ENCODE measurements at regions not wholly inside any gene's neighbourhood (a gene's known extent, or its start where the extent isn't known, plus 50 kb on each side); places are given as distances from the start of the nearest gene placed in this dataset.

- H3K36me3 Mint-ChIP-seq: no peaks in the 10 kb centered on the region
- no peak for TF ChIP-seq SOX15 (CRISPR knock-in tag; IDR thresholded peaks at IDR 0.05)
- TF ChIP-seq FOXP1 (CRISPR knock-in tag; IDR thresholded peaks at IDR 0.05; ENCODE audit: borderline replicate concordance): no peak
- TF ChIP-seq ZMAT4 (CRISPR knock-in tag; IDR thresholded peaks at IDR 0.05): no peak
- TF ChIP-seq MYBL2 (CRISPR knock-in tag; IDR thresholded peaks at IDR 0.05): no peak
- H3K9me3 Mint-ChIP-seq: no peaks in the 10 kb centered on the region
- POLR2A ChIA-PET: no interaction called here
- H3K27ac Mint-ChIP-seq: no peak overlapping the region
- DNase-seq (ENCODE audit: low spot score) (no peak), ATAC-seq (no peak)
- peaks cover 27% of the 10 kb centered on the region for H3K4me1 Mint-ChIP-seq
- CTCF ChIA-PET: interaction anchor here (1.4 to 3.0 kb wide), 2 partner anchors 9 to 54 kb away, joined by 3 to 22 read pairs; no protein-coding TSS in a partner anchor
- no peaks in the 10 kb centered on the region for H3K27me3 Mint-ChIP-seq (ENCODE audit: low read depth)
- H3K4me3 Mint-ChIP-seq: no peak overlapping the region
Measured at GRCh38 chr12:76957301-76957700, 78.5 kb upstream of the CSRP2 start.

GRCh38 chr12:76952995-76953394 is 74.2 kb upstream of the CSRP2 start:
- DNase-seq (ENCODE audit: low spot score): no peak
- H3K4me3 Mint-ChIP-seq: no peak overlapping the region
- peak; percentile 86 for ATAC-seq
- POLR2A ChIA-PET: interaction anchor here (0.7 kb wide), 1 partner anchor 16 kb away, joined by 3 read pairs; no protein-coding TSS in a partner anchor
- H3K27me3 Mint-ChIP-seq (ENCODE audit: low read depth): no peaks in the 10 kb centered on the region
- TF ChIP-seq PRDM15 (CRISPR knock-in tag; IDR thresholded peaks at IDR 0.05): peak; percentile 57; the same call in 1 of the 2 replicates
- no peak for TF ChIP-seq E2F4 (CRISPR knock-in tag; IDR thresholded peaks at IDR 0.05; ENCODE audit: borderline replicate concordance, low read depth)
- no peaks in the 10 kb centered on the region for H3K9me3 Mint-ChIP-seq
- peaks cover 14% of the 10 kb centered on the region for H3K4me1 Mint-ChIP-seq
- H3K36me3 Mint-ChIP-seq: no peaks in the 10 kb centered on the region
- CTCF ChIA-PET: interaction anchor here (0.6 to 3.6 kb wide), 4 partner anchors 57 to 319 kb away, joined by 3 to 46 read pairs (median 3); no protein-coding TSS in a partner anchor
- no peak overlapping the region for H3K27ac Mint-ChIP-seq

- Mint-ChIP-seq H3K4me1 (peaks cover 9% of the 10 kb centered on the region), H3K27me3 (ENCODE audit: low read depth) (no peaks in the 10 kb centered on the region; the same call in 1 of the 2 replicates), H3K9me3 (no peaks in the 10 kb centered on the region), H3K4me3 (no peak overlapping the region), H3K27ac (no peak overlapping the region), H3K36me3 (no peaks in the 10 kb centered on the region)
- DNase-seq (ENCODE audit: low spot score) (no peak), ATAC-seq (no peak)
- TF ChIP-seq IRF1 (CRISPR knock-in tag; IDR thresholded peaks at IDR 0.05) (no peak), MXD4 (CRISPR knock-in tag; IDR thresholded peaks at IDR 0.05; ENCODE audit: borderline replicate concordance) (no peak), ZNF532 (CRISPR knock-in tag; IDR thresholded peaks at IDR 0.05; ENCODE audit: borderline replicate concordance) (no peak), AR (CRISPR knock-in tag; IDR thresholded peaks at IDR 0.05) (no peak), NR3C1 (CRISPR knock-in tag; conservative IDR thresholded peaks at IDR 0.05; ENCODE audit: low read depth) (no peak), ZNF232 (CRISPR knock-in tag; IDR thresholded peaks at IDR 0.05) (no peak), HMGA2 (CRISPR knock-in tag; IDR thresholded peaks at IDR 0.05) (no peak), MYBL2 (CRISPR knock-in tag; IDR thresholded peaks at IDR 0.05) (no peak)
- CTCF ChIA-PET: interaction anchor here (1.5 kb wide), 1 partner anchor 62 kb away, joined by 4 read pairs; no protein-coding TSS in a partner anchor
- POLR2A ChIA-PET: no interaction called here
Measured at GRCh38 chr12:76948879-76949278, 70.1 kb upstream of the CSRP2 start.
